DOHH2 (cell line): ENCODE measurements at regions not wholly inside any gene's neighbourhood (a gene's known extent, or its start where the extent isn't known, plus 50 kb on each side); places are given as distances from the start of the nearest gene placed in this dataset.

Source experiments
- H3F3A ChIP-seq: fragments of 200-600 bp; sonication (generic), shearing (Covaris generic); 2 replicates; pipeline ENCODE4 v1.6.0; 2016; ENCODE audit warnings: antibody characterized with exemption, mild to moderate bottlenecking; ENCODE audit not compliant: control insufficient read depth, insufficient read depth
- H3K27ac ChIP-seq: fragments of 200-600 bp; sonication (generic); 2 replicates; pipeline ENCODE4 v1.5.1; 2014; ENCODE audit warnings: low read depth, mild to moderate bottlenecking, low read length, moderate library complexity
- H3K27me3 ChIP-seq: fragments of 200-600 bp; sonication (generic); 2 replicates; pipeline ENCODE4 v1.6.1; 2014; ENCODE audit warnings: mild to moderate bottlenecking, low read length, mixed read lengths; ENCODE audit not compliant: control insufficient read depth
- H3K36me3 ChIP-seq: fragments of 200-600 bp; sonication (generic); 2 replicates; pipeline ENCODE4 v1.6.1; 2014; ENCODE audit warnings: mild to moderate bottlenecking, low read length, moderate library complexity, mixed read lengths; ENCODE audit not compliant: control insufficient read depth
- H3K4me1 ChIP-seq: fragments of 200-600 bp; sonication (generic); 2 replicates; pipeline ENCODE4 v1.6.1; 2014; ENCODE audit warnings: mild to moderate bottlenecking, low read length, mixed read lengths; ENCODE audit not compliant: control insufficient read depth
- H3K4me2 ChIP-seq: fragments of 200-600 bp; sonication (generic); 2 replicates; pipeline ENCODE4 v1.6.0; 2014; ENCODE audit warnings: mild to moderate bottlenecking, low read length, moderate library complexity
- H3K4me3 ChIP-seq: fragments of 200-600 bp; sonication (generic); 2 replicates; pipeline ENCODE4 v1.5.1; 2014; ENCODE audit warnings: mild to moderate bottlenecking, low read length, mixed read lengths
- H3K79me2 ChIP-seq: fragments of 200-600 bp; sonication (generic); 2 replicates; pipeline ENCODE4 v1.6.1; 2014; ENCODE audit warnings: mild to moderate bottlenecking, low read length, mixed read lengths; ENCODE audit not compliant: control insufficient read depth
- H3K9me2 ChIP-seq: fragments of 200-600 bp; sonication (generic); replicated peaks from 2 replicates; pipeline ENCODE4 v1.6.1; 2014; ENCODE audit warnings: mild to moderate bottlenecking, low read length, mixed read lengths; ENCODE audit not compliant: control insufficient read depth
- H3K9me3 ChIP-seq: fragments of 200-600 bp; sonication (generic); 2 replicates; pipeline ENCODE4 v1.6.1; 2014; ENCODE audit warnings: antibody characterized with exemption, low read length, mixed read lengths; ENCODE audit not compliant: control insufficient read depth, insufficient read depth
- H4K20me1 ChIP-seq: fragments of 200-600 bp; sonication (generic); 2 replicates; pipeline ENCODE4 v1.6.0; 2014; ENCODE audit warnings: low read depth, mild to moderate bottlenecking, antibody characterized with exemption, low read length, moderate library complexity; ENCODE audit not compliant: control insufficient read depth, insufficient read depth
- CTCF ChIP-seq: fragments of 200-600 bp; sonication (generic); IDR thresholded peaks from one replicate; pipeline ENCODE4 v1.5.1; 2014; ENCODE audit warnings: antibody characterized with exemption, mild to moderate bottlenecking, low read depth, low read length; ENCODE audit not compliant: poor library complexity, severe bottlenecking
- EZH2phosphoT487 ChIP-seq: fragments of 200-600 bp; sonication (generic); IDR thresholded peaks from 2 replicates; pipeline ENCODE4 v1.6.1; 2017; ENCODE audit warnings: borderline replicate concordance, mild to moderate bottlenecking, antibody characterized with exemption, low read length, moderate library complexity, mixed read lengths

GRCh38 chr12:124233041-124233796, 61.7 kb upstream of the RFLNA start:
- Histone ChIP-seq H4K20me1 (no peaks in the 10 kb centered on the region), H3K9me3 (no peaks in the 10 kb centered on the region), H3K27ac (no peak overlapping the region), H3K4me3 (no peak overlapping the region), H3K4me1 (no peaks in the 10 kb centered on the region), H3K36me3 (no peaks in the 10 kb centered on the region), H3K27me3 (no peaks in the 10 kb centered on the region), H3K9me2 (no peaks in the 10 kb centered on the region), H3K4me2 (no peak overlapping the region), H3K79me2 (no peaks in the 10 kb centered on the region), H3F3A (no peaks in the 10 kb centered on the region)
- TF ChIP-seq CTCF (no peak), EZH2phosphoT487 (no peak)

- no peaks in the 10 kb centered on the region for H3K36me3 ChIP-seq
- H3K27ac ChIP-seq = no peak overlapping the region
- TF ChIP-seq CTCF (no peak), EZH2phosphoT487 (no peak)
- no peaks in the 10 kb centered on the region for H3K4me1 ChIP-seq
- H3F3A ChIP-seq = no peaks in the 10 kb centered on the region
- no peaks in the 10 kb centered on the region for H4K20me1 ChIP-seq
- H3K79me2 ChIP-seq = no peaks in the 10 kb centered on the region
- no peak overlapping the region for H3K4me3 ChIP-seq
- H3K27me3 ChIP-seq = no peaks in the 10 kb centered on the region
- no peaks in the 10 kb centered on the region for H3K9me3 ChIP-seq
- no peak overlapping the region for H3K4me2 ChIP-seq
- no peaks in the 10 kb centered on the region for H3K9me2 ChIP-seq
Measured at GRCh38 chr12:124233846-124234640, 60.9 kb upstream of the RFLNA start.

GRCh38 chr12:124236625-124237031, 58.3 kb upstream of the RFLNA start:
- Histone ChIP-seq H3F3A (no peaks in the 10 kb centered on the region), H3K4me2 (no peak overlapping the region), H4K20me1 (no peaks in the 10 kb centered on the region), H3K79me2 (no peaks in the 10 kb centered on the region), H3K36me3 (no peaks in the 10 kb centered on the region), H3K4me1 (no peaks in the 10 kb centered on the region), H3K27ac (no peak overlapping the region), H3K27me3 (no peaks in the 10 kb centered on the region), H3K9me2 (no peaks in the 10 kb centered on the region), H3K9me3 (no peaks in the 10 kb centered on the region), H3K4me3 (no peak overlapping the region)
- TF ChIP-seq CTCF (no peak), EZH2phosphoT487 (no peak)
